Lung (tissue), 11 donors: ENCODE measurements at regions not wholly inside any gene's neighbourhood (a gene's known extent, or its start where the extent isn't known, plus 50 kb on each side); places are given as distances from the start of the nearest gene placed in this dataset.

Source experiments
- ATAC-seq: fragments of 200-7000 bp; cut with Tn5 transposase; one replicate; pipeline ENCODE4 v1.9.1; 2020; ENCODE audit warnings: moderate number of reproducible peaks; ENCODE audit not compliant: insufficient read depth, low FRiP score
- DNase-seq, 3 donors: peaks; one replicate each; pipeline ENCODE4 v3.0.0-alpha.2; 2013 to 2017
- H3K27ac ChIP-seq, 2 donors: one replicate each; pipeline ENCODE4 v1.5.1; 2013; ENCODE audit warnings: mild to moderate bottlenecking in 2 of 2, moderate library complexity in 2 of 2, control low read depth in 1 of 2, inconsistent platforms in 1 of 2, low read depth in 1 of 2, low read length in 1 of 2
- H3K27me3 ChIP-seq, 3 donors: one replicate each; pipeline ENCODE4 v1.5.1; 2013; ENCODE audit warnings: low read length in 2 of 3; ENCODE audit not compliant: control insufficient read depth in 3 of 3, insufficient read depth in 3 of 3
- H3K36me3 ChIP-seq, 4 donors: one replicate each; pipeline ENCODE4 v1.5.1; 2013; ENCODE audit warnings: low read length in 4 of 4, mild to moderate bottlenecking in 1 of 4, moderate library complexity in 1 of 4; ENCODE audit not compliant: control insufficient read depth in 4 of 4, insufficient read depth in 4 of 4
- H3K4me1 ChIP-seq, 5 donors: one replicate each; pipeline ENCODE4 v1.5.1; 2013; ENCODE audit warnings: low read length in 5 of 5, mild to moderate bottlenecking in 2 of 5, moderate library complexity in 1 of 5; ENCODE audit not compliant: control insufficient read depth in 5 of 5, insufficient read depth in 5 of 5
- H3K4me3 ChIP-seq: one replicate; pipeline ENCODE4 v1.5.1; 2013; ENCODE audit warnings: mild to moderate bottlenecking, control low read depth, moderate library complexity
- H3K9ac ChIP-seq, 2 donors: one replicate each; pipeline ENCODE4 v1.5.1; 2013; ENCODE audit warnings: low read length in 2 of 2, control low read depth in 1 of 2; ENCODE audit not compliant: insufficient read depth in 1 of 2
- H3K9me3 ChIP-seq, 4 donors: one replicate each; pipeline ENCODE4 v1.5.1; 2013; ENCODE audit warnings: low read length in 3 of 4, mild to moderate bottlenecking in 1 of 4, moderate library complexity in 1 of 4; ENCODE audit not compliant: control insufficient read depth in 4 of 4, insufficient read depth in 3 of 4
- CTCF ChIP-seq: IDR thresholded peaks from 2 replicates; pipeline ENCODE4 v1.5.1; 2012; ENCODE audit warnings: mild to moderate bottlenecking; ENCODE audit errors: control extremely low read depth, extremely low read depth
- WGBS, 2 donors: extraction: QIAGEN DNeasy Blood & Tissue Kit; methylation state at CpG; one replicate each; pipeline ENCODE4 v1.1.7; 2013; 5-methylcytosine and 5-hydroxymethylcytosine counted together
- donor health status: control.
- donor health status: control.
- donor health status: Bipolar disorder and iron deficiency.
- donor health status: healthy.
- donor health status: DM: yes; HTN: yes; CAD: no.

- H3K9ac ChIP-seq = no peak overlapping the region
- no peaks in the 10 kb centered on the region for H3K27me3 ChIP-seq
- no peak for TF ChIP-seq CTCF
- 10 to 27% methylated on average over 2 of the region's 2 CpGs for WGBS, 2 donors
- DNase-seq (no peak), ATAC-seq (no peak)
- H3K27ac ChIP-seq = no peak overlapping the region
- no peaks in the 10 kb centered on the region for H3K4me1 ChIP-seq
- H3K4me3 ChIP-seq = no peak overlapping the region
- no peaks in the 10 kb centered on the region for H3K9me3 ChIP-seq
- H3K36me3 ChIP-seq = no peaks in the 10 kb centered on the region
Measured at GRCh38 chr2:76280686-76281085, 570.0 kb upstream of the GCFC2 start.

GRCh38 chr2:76279142-76279541, 568.4 kb upstream of the GCFC2 start:
- Histone ChIP-seq H3K27me3 (no peaks in the 10 kb centered on the region), H3K4me3 (no peak overlapping the region), H3K4me1 (no peaks in the 10 kb centered on the region), H3K36me3 (no peaks in the 10 kb centered on the region), H3K27ac (no peak overlapping the region), H3K9me3 (no peaks in the 10 kb centered on the region), H3K9ac (no peak overlapping the region)
- TF ChIP-seq CTCF = no peak
- no peak for ATAC-seq
- no peak for DNase-seq
- 77 to 92% methylated on average over 4 of the region's 4 CpGs for WGBS, 2 donors

- Histone ChIP-seq H3K4me3 (no peak overlapping the region), H3K36me3 (no peaks in the 10 kb centered on the region), H3K9me3 (no peaks in the 10 kb centered on the region), H3K9ac (no peak overlapping the region), H3K27me3 (no peaks in the 10 kb centered on the region), H3K4me1 (no peaks in the 10 kb centered on the region), H3K27ac (no peak overlapping the region)
- DNase-seq (no peak), ATAC-seq (no peak)
- TF ChIP-seq CTCF = no peak
- 90 to 93% methylated on average over 4 of the region's 4 CpGs for WGBS, 2 donors
Measured at GRCh38 chr2:76275788-76276187, 565.1 kb upstream of the GCFC2 start.

GRCh38 chr2:76274676-76275075, 564.0 kb upstream of the GCFC2 start:
- H3K27me3 ChIP-seq = no peaks in the 10 kb centered on the region
- ATAC-seq (no peak), DNase-seq (no peak)
- no peaks in the 10 kb centered on the region for H3K36me3 ChIP-seq
- H3K4me3 ChIP-seq = no peak overlapping the region
- H3K9me3 ChIP-seq = no peaks in the 10 kb centered on the region
- no peak overlapping the region for H3K27ac ChIP-seq
- TF ChIP-seq CTCF = no peak
- no peak overlapping the region for H3K9ac ChIP-seq
- H3K4me1 ChIP-seq = no peaks in the 10 kb centered on the region
- WGBS, 2 donors = 87 to 98% methylated on average over 2 of the region's 2 CpGs
